ENCODE measurements at regions not wholly inside any gene's neighbourhood (a gene's known extent, or its start where the extent isn't known, plus 50 kb on each side); places are given as distances from the start of the nearest gene placed in this dataset.

- TF ChIP-seq CTCF (IDR thresholded peaks at IDR 0.05) (no peak), SMAD3 (CRISPR knock-in tag; IDR thresholded peaks at IDR 0.05; ENCODE audit: borderline replicate concordance) (no peak), NFE2L1 (CRISPR knock-in tag; IDR thresholded peaks at IDR 0.05) (no peak), E2F1 (CRISPR knock-in tag; IDR thresholded peaks at IDR 0.05) (no peak), ZNF317 (CRISPR knock-in tag; IDR thresholded peaks at IDR 0.05; ENCODE audit: borderline replicate concordance, low read depth) (no peak)
Measured at GRCh38 chr12:24398605-24399004, 449.1 kb upstream of the SOX5 start.

Data from WTC11 (cell line).